ENCODE measurements at regions not wholly inside any gene's neighbourhood (a gene's known extent, or its start where the extent isn't known, plus 50 kb on each side); places are given as distances from the start of the nearest gene placed in this dataset.

- no peak overlapping the region for H3K4me3 ChIP-seq
- H3K4me1 ChIP-seq: no peaks in the 10 kb centered on the region
- no peak overlapping the region for H3K27ac ChIP-seq
- no peaks in the 10 kb centered on the region for H4K20me1 ChIP-seq (ENCODE audit: low read depth)
- no peaks in the 10 kb centered on the region for H3K27me3 ChIP-seq
- peaks cover 4% of the 10 kb centered on the region for H3K9me3 Mint-ChIP-seq
- no peak overlapping the region for H3K4me2 ChIP-seq
- no peaks in the 10 kb centered on the region for H3K9me3 ChIP-seq (ENCODE audit: low read depth)
- DNase-seq (ENCODE audit: low spot score): no peak
- H3K36me3 ChIP-seq: no peaks in the 10 kb centered on the region
- peaks cover 6% of the 10 kb centered on the region for H3K4me1 Mint-ChIP-seq
- H3K9ac ChIP-seq: no peak overlapping the region
- H3K27me3 Mint-ChIP-seq (ENCODE audit: insufficient read depth, low read depth): no peaks in the 10 kb centered on the region
- no peak overlapping the region for H3K4me3 Mint-ChIP-seq
- TF ChIP-seq EZH2phosphoT487 (IDR thresholded peaks at IDR 0.05) (no peak), CTCF (IDR thresholded peaks at IDR 0.05) (no peak), EZH2 (IDR thresholded peaks at IDR 0.05) (no peak)
- H3K36me3 Mint-ChIP-seq: no peaks in the 10 kb centered on the region
- no peaks in the 10 kb centered on the region for H3F3A ChIP-seq (ENCODE audit: low read depth)
- H2AFZ ChIP-seq (replicated peaks): no peak overlapping the region
- no peak overlapping the region for H3K27ac Mint-ChIP-seq
- no peaks in the 10 kb centered on the region for H3K79me2 ChIP-seq (ENCODE audit: low read depth)
Measured at GRCh38 chr6:126787635-126788034, 330.8 kb upstream of the RSPO3 start.

GRCh38 chr6:126788861-126789365 lies 329.6 kb upstream of the RSPO3 start:
- H3K9ac ChIP-seq: no peak overlapping the region
- H4K20me1 ChIP-seq (ENCODE audit: low read depth): no peaks in the 10 kb centered on the region
- no peaks in the 10 kb centered on the region for H3K79me2 ChIP-seq (ENCODE audit: low read depth)
- H3K27ac Mint-ChIP-seq: no peak overlapping the region
- H2AFZ ChIP-seq (replicated peaks): no peak overlapping the region
- H3K4me3 Mint-ChIP-seq: no peak overlapping the region
- H3K4me2 ChIP-seq: no peak overlapping the region
- H3K9me3 Mint-ChIP-seq: peaks cover 4% of the 10 kb centered on the region
- H3K9me3 ChIP-seq (ENCODE audit: low read depth): no peaks in the 10 kb centered on the region
- H3K27me3 ChIP-seq: no peaks in the 10 kb centered on the region
- no peaks in the 10 kb centered on the region for H3F3A ChIP-seq (ENCODE audit: low read depth)
- no peaks in the 10 kb centered on the region for H3K4me1 ChIP-seq
- no peak for DNase-seq (ENCODE audit: low spot score)
- no peak overlapping the region for H3K4me3 ChIP-seq
- H3K27me3 Mint-ChIP-seq (ENCODE audit: insufficient read depth, low read depth): no peaks in the 10 kb centered on the region
- H3K4me1 Mint-ChIP-seq: peaks cover 4% of the 10 kb centered on the region
- no peak overlapping the region for H3K27ac ChIP-seq
- H3K36me3 ChIP-seq: no peaks in the 10 kb centered on the region
- H3K36me3 Mint-ChIP-seq: no peaks in the 10 kb centered on the region
- no peak for TF ChIP-seq CTCF (IDR thresholded peaks at IDR 0.05)

GRCh38 chr6:126792340-126793085 lies 326.0 kb upstream of the RSPO3 start:
- Mint-ChIP-seq H3K27me3 (ENCODE audit: insufficient read depth, low read depth) (no peaks in the 10 kb centered on the region), H3K27ac (no peak overlapping the region), H3K36me3 (no peaks in the 10 kb centered on the region), H3K9me3 (no peaks in the 10 kb centered on the region), H3K4me1 (peaks cover 4% of the 10 kb centered on the region), H3K4me3 (no peak overlapping the region)
- Histone ChIP-seq H2AFZ (replicated peaks) (no peak overlapping the region), H3K4me1 (no peaks in the 10 kb centered on the region), H3K4me3 (no peak overlapping the region), H3K27me3 (no peaks in the 10 kb centered on the region), H3K9ac (no peak overlapping the region), H4K20me1 (ENCODE audit: low read depth) (no peaks in the 10 kb centered on the region), H3K4me2 (no peak overlapping the region), H3K36me3 (no peaks in the 10 kb centered on the region), H3K79me2 (ENCODE audit: low read depth) (no peaks in the 10 kb centered on the region), H3K9me3 (ENCODE audit: low read depth) (no peaks in the 10 kb centered on the region), H3K27ac (no peak overlapping the region), H3F3A (ENCODE audit: low read depth) (no peaks in the 10 kb centered on the region)
- no peak for DNase-seq (ENCODE audit: low spot score)
- no peak for TF ChIP-seq CTCF (IDR thresholded peaks at IDR 0.05)

Measured in neural progenitor cell (in vitro differentiated cells).